Smooth muscle cell (in vitro differentiated cells): ENCODE measurements at regions not wholly inside any gene's neighbourhood (a gene's known extent, or its start where the extent isn't known, plus 50 kb on each side); places are given as distances from the start of the nearest gene placed in this dataset.

ENCODE experiments used
- DNase-seq: peaks from one replicate; lab custom pipeline; 2025; ENCODE audit not compliant: unreplicated experiment; lab: John Stamatoyannopoulos, UW
- H2AFZ ChIP-seq: fragments of 200-600 bp; sonication (generic); 2 replicates; pipeline ENCODE4 v1.6.0; 2016; ENCODE audit warnings: antibody characterized with exemption, low read depth, mild to moderate bottlenecking
- H3F3A ChIP-seq: fragments of 200-600 bp; sonication (generic); 2 replicates; pipeline ENCODE4 v1.6.0; 2017; ENCODE audit warnings: antibody characterized with exemption, low read depth
- H3K27ac ChIP-seq: fragments of 200-600 bp; sonication (generic); 2 replicates; pipeline ENCODE4 v1.5.1; 2016; ENCODE audit warnings: low read depth, mild to moderate bottlenecking
- H3K27me3 ChIP-seq: fragments of 200-600 bp; sonication (generic); 2 replicates; pipeline ENCODE4 v1.6.1; 2016; ENCODE audit warnings: low read depth, mild to moderate bottlenecking
- H3K36me3 ChIP-seq: fragments of 200-600 bp; sonication (generic); 2 replicates; pipeline ENCODE4 v1.5.1; 2016; ENCODE audit warnings: low read depth
- H3K4me1 ChIP-seq: fragments of 200-600 bp; sonication (generic); 2 replicates; pipeline ENCODE4 v1.5.1; 2016; ENCODE audit warnings: low read depth
- H3K4me2 ChIP-seq: fragments of 200-600 bp; sonication (generic); 2 replicates; pipeline ENCODE4 v1.6.0; 2016; ENCODE audit warnings: mild to moderate bottlenecking
- H3K4me3 ChIP-seq: fragments of 200-600 bp; sonication (generic); 2 replicates; pipeline ENCODE4 v1.5.1; 2016; ENCODE audit warnings: mild to moderate bottlenecking
- H3K79me2 ChIP-seq: fragments of 200-600 bp; sonication (generic); 2 replicates; pipeline ENCODE4 v1.6.0; 2016; ENCODE audit warnings: low read depth, mild to moderate bottlenecking
- H3K9ac ChIP-seq: fragments of 200-600 bp; sonication (generic); 2 replicates; pipeline ENCODE4 v1.6.0; 2016; ENCODE audit warnings: low read depth
- H3K9me3 ChIP-seq: fragments of 200-600 bp; sonication (generic); replicated peaks from 2 replicates; pipeline ENCODE4 v1.5.1; 2016; ENCODE audit warnings: low read depth
- H4K20me1 ChIP-seq: fragments of 200-600 bp; sonication (generic); 2 replicates; pipeline ENCODE4 v1.6.0; 2016; ENCODE audit warnings: low read depth
- WGBS: methylation state at CpG from one replicate; pipeline ENCODE4 v1.1.7; 2016; ENCODE audit warnings: low lambda C conversion rate; 5-methylcytosine and 5-hydroxymethylcytosine counted together
- TF ChIP-seq, protein P1 (sequence below): fragments of 200-600 bp; sonication (generic); IDR thresholded peaks from 2 replicates; pipeline ENCODE4 v1.5.1; 2017; ENCODE audit warnings: borderline replicate concordance, mild to moderate bottlenecking, antibody characterized with exemption; ENCODE audit not compliant: insufficient read depth, poor library complexity, severe bottlenecking

DNA sequence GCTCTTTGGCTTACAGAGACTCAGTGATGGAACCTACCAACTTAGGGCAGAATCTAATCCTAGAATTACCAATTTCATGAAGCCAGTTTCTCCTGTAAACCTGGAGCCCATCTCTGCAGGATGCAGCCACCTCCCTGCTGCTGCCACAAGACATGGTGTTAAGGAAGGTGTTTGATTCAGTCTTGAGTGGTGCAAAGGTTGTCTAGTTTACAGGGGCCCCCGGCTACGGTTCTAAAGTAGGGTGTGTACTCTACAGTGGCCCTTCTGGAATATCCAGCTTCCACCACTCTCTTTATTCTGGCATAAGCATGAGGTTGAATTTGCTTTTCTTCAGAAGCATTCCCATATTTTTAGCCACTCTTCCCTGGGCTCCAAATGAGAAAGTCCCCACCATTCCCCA is 154.1 kb upstream of the GRIP1 start:
- no peaks in the 10 kb centered on the region for H3K79me2 ChIP-seq
- H3K27ac ChIP-seq, result no peak overlapping the region
- no peaks in the 10 kb centered on the region for H3K27me3 ChIP-seq
- WGBS, result 92% methylated on average over 2 of the region's 2 CpGs
- no peak overlapping the region for H3K4me3 ChIP-seq
- H3K4me1 ChIP-seq, result no peaks in the 10 kb centered on the region
- no peak for DNase-seq
- H3F3A ChIP-seq, result no peaks in the 10 kb centered on the region
- no peaks in the 10 kb centered on the region for H3K36me3 ChIP-seq
- no peaks in the 10 kb centered on the region for H3K9me3 ChIP-seq
- H3K9ac ChIP-seq, result no peak overlapping the region
- no peaks in the 10 kb centered on the region for H4K20me1 ChIP-seq
- TF ChIP-seq, protein P1, sequence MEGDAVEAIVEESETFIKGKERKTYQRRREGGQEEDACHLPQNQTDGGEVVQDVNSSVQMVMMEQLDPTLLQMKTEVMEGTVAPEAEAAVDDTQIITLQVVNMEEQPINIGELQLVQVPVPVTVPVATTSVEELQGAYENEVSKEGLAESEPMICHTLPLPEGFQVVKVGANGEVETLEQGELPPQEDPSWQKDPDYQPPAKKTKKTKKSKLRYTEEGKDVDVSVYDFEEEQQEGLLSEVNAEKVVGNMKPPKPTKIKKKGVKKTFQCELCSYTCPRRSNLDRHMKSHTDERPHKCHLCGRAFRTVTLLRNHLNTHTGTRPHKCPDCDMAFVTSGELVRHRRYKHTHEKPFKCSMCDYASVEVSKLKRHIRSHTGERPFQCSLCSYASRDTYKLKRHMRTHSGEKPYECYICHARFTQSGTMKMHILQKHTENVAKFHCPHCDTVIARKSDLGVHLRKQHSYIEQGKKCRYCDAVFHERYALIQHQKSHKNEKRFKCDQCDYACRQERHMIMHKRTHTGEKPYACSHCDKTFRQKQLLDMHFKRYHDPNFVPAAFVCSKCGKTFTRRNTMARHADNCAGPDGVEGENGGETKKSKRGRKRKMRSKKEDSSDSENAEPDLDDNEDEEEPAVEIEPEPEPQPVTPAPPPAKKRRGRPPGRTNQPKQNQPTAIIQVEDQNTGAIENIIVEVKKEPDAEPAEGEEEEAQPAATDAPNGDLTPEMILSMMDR, result no peak
- H2AFZ ChIP-seq, result no peak overlapping the region
- H3K4me2 ChIP-seq, result no peak overlapping the region

DNA sequence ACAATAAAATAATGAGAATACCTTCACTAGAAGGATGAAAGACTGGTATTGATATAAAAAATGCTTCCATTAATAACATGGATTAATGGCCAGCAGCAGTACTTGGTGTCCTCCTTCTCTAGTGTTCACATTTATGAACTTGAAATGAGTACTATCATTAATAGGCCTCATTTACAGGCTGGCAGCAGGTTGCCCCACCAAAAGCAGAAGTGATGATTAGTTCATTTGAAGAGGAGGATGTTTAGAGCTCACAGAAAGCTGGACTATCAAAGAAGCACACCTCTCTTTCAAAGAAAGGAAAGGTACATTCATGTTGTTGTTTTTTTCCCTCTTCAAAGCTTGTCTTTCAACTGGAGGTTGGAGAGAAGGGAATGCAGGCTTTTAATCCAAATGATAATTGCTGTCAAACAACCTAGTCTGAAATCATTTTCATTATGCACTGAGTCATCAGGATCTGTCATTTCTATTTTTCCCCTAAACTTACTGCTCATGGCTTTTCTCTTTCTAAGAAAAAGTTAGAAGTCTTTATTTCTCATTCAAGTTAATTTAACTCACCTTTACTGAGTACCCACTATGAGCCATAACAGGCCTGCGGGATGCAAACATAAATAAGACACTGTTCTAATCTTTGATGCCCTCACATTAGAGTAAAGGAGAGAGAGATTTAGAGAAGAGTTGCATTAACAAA is 157.9 kb upstream of the GRIP1 start:
- no peak for DNase-seq

DNA sequence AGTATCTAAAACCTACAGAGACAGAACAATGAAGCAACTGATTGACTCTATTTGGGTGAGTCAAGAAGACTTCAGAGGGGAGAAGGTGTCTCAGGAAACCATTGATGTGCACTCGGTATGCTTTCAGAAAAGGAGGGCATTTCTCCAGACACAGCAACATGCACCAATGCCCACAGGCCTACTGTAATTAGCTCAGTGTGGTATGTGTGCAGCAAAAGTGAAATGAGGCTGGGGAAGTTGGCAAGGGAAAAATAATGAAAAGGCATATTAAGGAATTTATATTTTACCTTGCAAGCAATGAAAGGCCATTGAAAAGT is 158.4 kb upstream of the GRIP1 start:
- H2AFZ ChIP-seq, result no peak overlapping the region
- no peak overlapping the region for H3K4me3 ChIP-seq
- H3K9me3 ChIP-seq, result no peaks in the 10 kb centered on the region
- no peaks in the 10 kb centered on the region for H3K27me3 ChIP-seq
- H3K4me1 ChIP-seq, result no peaks in the 10 kb centered on the region
- no peak for DNase-seq
- WGBS, result 87% methylated on average over 1 of the region's 1 CpG
- no peaks in the 10 kb centered on the region for H3K79me2 ChIP-seq
- no peak overlapping the region for H3K9ac ChIP-seq
- TF ChIP-seq, protein P1, result no peak
- H3K4me2 ChIP-seq, result no peak overlapping the region
- H3K36me3 ChIP-seq, result no peaks in the 10 kb centered on the region
- no peak overlapping the region for H3K27ac ChIP-seq
- H4K20me1 ChIP-seq, result no peaks in the 10 kb centered on the region
- no peaks in the 10 kb centered on the region for H3F3A ChIP-seq

More for the DNA sequence above, 157.9 kb upstream of the GRIP1 start:
- Histone ChIP-seq H4K20me1 (no peaks in the 10 kb centered on the region), H3K27ac (no peak overlapping the region), H3K36me3 (no peaks in the 10 kb centered on the region), H3K4me2 (no peak overlapping the region), H3K79me2 (no peaks in the 10 kb centered on the region), H3K4me1 (no peaks in the 10 kb centered on the region), H3K9ac (no peak overlapping the region), H3K4me3 (no peak overlapping the region), H2AFZ (no peak overlapping the region), H3F3A (no peaks in the 10 kb centered on the region), H3K9me3 (no peaks in the 10 kb centered on the region), H3K27me3 (no peaks in the 10 kb centered on the region)
- TF ChIP-seq, protein P1, result no peak
- WGBS, result 92% methylated on average over 1 of the region's 1 CpG

DNA sequence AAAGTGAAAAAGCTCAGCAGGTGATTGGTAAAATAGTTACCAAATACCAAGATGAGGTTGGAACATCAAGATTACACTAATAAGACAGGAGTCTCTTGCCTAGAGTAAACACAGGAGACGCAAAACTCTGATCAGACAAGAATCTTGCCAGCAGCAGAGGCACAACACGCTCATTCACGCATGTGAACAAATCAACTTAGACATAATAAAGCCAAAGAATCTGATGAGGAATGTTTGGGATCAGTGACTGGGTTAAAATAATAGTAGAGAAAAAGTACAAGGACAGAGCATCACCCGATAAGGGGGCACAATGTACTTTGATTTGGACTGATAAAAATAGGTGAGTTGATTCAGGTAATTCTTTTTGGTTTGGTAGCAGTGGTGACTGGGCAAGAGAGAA is 159.5 kb upstream of the GRIP1 start:
- H3K27ac ChIP-seq, result no peak overlapping the region
- H2AFZ ChIP-seq, result no peak overlapping the region
- no peaks in the 10 kb centered on the region for H3F3A ChIP-seq
- H3K4me1 ChIP-seq, result no peaks in the 10 kb centered on the region
- H3K9ac ChIP-seq, result no peak overlapping the region
- no peaks in the 10 kb centered on the region for H3K36me3 ChIP-seq
- H3K27me3 ChIP-seq, result no peaks in the 10 kb centered on the region
- WGBS, result 94% methylated on average over 4 of the region's 4 CpGs
- no peaks in the 10 kb centered on the region for H4K20me1 ChIP-seq
- no peak overlapping the region for H3K4me3 ChIP-seq
- TF ChIP-seq, protein P1, result no peak
- H3K4me2 ChIP-seq, result no peak overlapping the region
- DNase-seq, result no peak
- H3K79me2 ChIP-seq, result no peaks in the 10 kb centered on the region
- no peaks in the 10 kb centered on the region for H3K9me3 ChIP-seq
